ENCODE measurements at regions not wholly inside any gene's neighbourhood (a gene's known extent, or its start where the extent isn't known, plus 50 kb on each side); places are given as distances from the start of the nearest gene placed in this dataset.
A peak's percentile ranks its signal among the peaks of the same experiment; 100 is the strongest.
"Not testable (repeated sequence)": the region's sequence is repeated elsewhere in the genome, so short reads cannot be mapped to it uniquely, and the experiment has no call there.

- no peak for DNase-seq (ENCODE audit: low spot score)
Observed at GRCh38 chr6:141580131-141580530, 552.6 kb upstream of the GJE1 start.

- DNase-seq (ENCODE audit: low spot score), result no peak
Observed at GRCh38 chr6:141576751-141577150, 556.0 kb upstream of the GJE1 start.

- peak; percentile 79 for DNase-seq (ENCODE audit: low spot score)
Observed at GRCh38 chr6:141562851-141563763, 569.6 kb upstream of the GJE1 start.

- peak; percentile 30 for DNase-seq (ENCODE audit: low spot score)
Observed at GRCh38 chr6:141562186-141562811, 570.4 kb upstream of the GJE1 start.

- DNase-seq (ENCODE audit: low spot score), result no peak
Observed at GRCh38 chr6:141561154-141561553, 571.6 kb upstream of the GJE1 start.

- DNase-seq (ENCODE audit: low spot score), result peak; percentile 13
Observed at GRCh38 chr6:141552463-141552862, 580.3 kb upstream of the GJE1 start.

GRCh38 chr6:141552031-141552430 is 580.7 kb upstream of the GJE1 start:
- DNase-seq (ENCODE audit: low spot score), result no peak

- DNase-seq (ENCODE audit: low spot score), result no peak
Observed at GRCh38 chr6:141551318-141551717, 581.4 kb upstream of the GJE1 start.

GRCh38 chr6:141550471-141550870 is 582.3 kb upstream of the GJE1 start:
- DNase-seq (ENCODE audit: low spot score), result no peak

GRCh38 chr6:141548966-141549365 is 583.8 kb upstream of the GJE1 start:
- DNase-seq (ENCODE audit: low spot score), result no peak

- DNase-seq (ENCODE audit: low spot score), result no peak
Observed at GRCh38 chr6:141541581-141542324, 591.0 kb upstream of the GJE1 start.

- no peak for DNase-seq (ENCODE audit: low spot score)
Observed at GRCh38 chr6:141540207-141540606, 592.5 kb upstream of the GJE1 start.

- no peak for DNase-seq (ENCODE audit: low spot score)
Observed at GRCh38 chr6:141539617-141540016, 593.1 kb upstream of the GJE1 start.

- DNase-seq (ENCODE audit: low spot score), result no peak
Observed at GRCh38 chr6:141532211-141532610, 600.5 kb upstream of the GJE1 start.

- DNase-seq (ENCODE audit: low spot score), result no peak
Observed at GRCh38 chr6:141531040-141531439, 601.7 kb upstream of the GJE1 start.

GRCh38 chr6:141528596-141528995 is 604.1 kb upstream of the GJE1 start:
- DNase-seq (ENCODE audit: low spot score), result no peak

GRCh38 chr6:141526985-141527384 is 605.7 kb upstream of the GJE1 start:
- DNase-seq (ENCODE audit: low spot score), result no peak

GRCh38 chr6:141521440-141521839 is 611.3 kb upstream of the GJE1 start:
- DNase-seq (ENCODE audit: low spot score), result no peak

- DNase-seq (ENCODE audit: low spot score), result no peak
Observed at GRCh38 chr6:141513830-141514229, 618.9 kb upstream of the GJE1 start.

- DNase-seq (ENCODE audit: low spot score), result no peak
Observed at GRCh38 chr6:141510803-141511202, 621.9 kb upstream of the GJE1 start.

- not testable (repeated sequence) for DNase-seq (ENCODE audit: low spot score)
Observed at GRCh38 chr6:141506062-141506461, 626.7 kb upstream of the GJE1 start.

- not testable (repeated sequence) for DNase-seq (ENCODE audit: low spot score)
Observed at GRCh38 chr6:141504318-141504717, 628.4 kb upstream of the GJE1 start.

- no peak for DNase-seq (ENCODE audit: low spot score)
Observed at GRCh38 chr6:141501616-141502015, 631.1 kb upstream of the GJE1 start.

Data from CD4-positive, alpha-beta T cell treated with Interleukin-2 at 100 ng/mL for 4 hours (primary cell).